8988T (cell line): ENCODE measurements at regions not wholly inside any gene's neighbourhood (a gene's known extent, or its start where the extent isn't known, plus 50 kb on each side); places are given as distances from the start of the nearest gene placed in this dataset.
"Not testable (repeated sequence)": the region's sequence is repeated elsewhere in the genome, so short reads cannot be mapped to it uniquely, and the experiment has no call there.

Experiments used
- DNase-seq: peaks from one replicate; pipeline ENCODE4 v3.0.0; 2011

- DNase-seq, result no peak
Observed at GRCh38 chrX:109782994-109783700, 50.1 kb upstream of the ACSL4 start.

GRCh38 chrX:109783701-109784079, 50.6 kb upstream of the ACSL4 start:
- no peak for DNase-seq

GRCh38 chrX:109785053-109785452, 52.0 kb upstream of the ACSL4 start:
- DNase-seq, result no peak

DNA sequence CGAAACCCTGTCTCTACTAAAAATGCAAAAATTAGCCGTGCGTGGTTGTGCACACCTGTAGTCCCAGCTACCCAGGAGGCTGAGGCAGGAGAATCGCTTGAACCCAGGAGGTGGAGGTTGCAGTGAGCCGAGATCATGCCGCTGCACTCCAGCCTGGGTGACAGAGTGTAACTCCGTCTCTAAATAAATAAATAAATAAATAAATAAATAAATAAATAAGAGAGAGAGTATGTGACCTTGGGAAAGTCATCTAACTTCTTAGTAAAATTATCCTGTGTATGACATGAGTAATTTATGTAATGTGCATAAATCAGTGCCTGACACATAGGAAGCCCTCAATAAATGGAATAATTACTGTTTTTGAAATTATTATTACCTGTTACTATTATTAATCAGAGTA, 57.5 kb upstream of the ACSL4 start:
- DNase-seq, result not testable (repeated sequence)

GRCh38 chrX:109793191-109793590, 60.1 kb upstream of the ACSL4 start:
- DNase-seq, result no peak

- no peak for DNase-seq
Observed at GRCh38 chrX:109795682-109796081, 62.6 kb upstream of the ACSL4 start.

DNA sequence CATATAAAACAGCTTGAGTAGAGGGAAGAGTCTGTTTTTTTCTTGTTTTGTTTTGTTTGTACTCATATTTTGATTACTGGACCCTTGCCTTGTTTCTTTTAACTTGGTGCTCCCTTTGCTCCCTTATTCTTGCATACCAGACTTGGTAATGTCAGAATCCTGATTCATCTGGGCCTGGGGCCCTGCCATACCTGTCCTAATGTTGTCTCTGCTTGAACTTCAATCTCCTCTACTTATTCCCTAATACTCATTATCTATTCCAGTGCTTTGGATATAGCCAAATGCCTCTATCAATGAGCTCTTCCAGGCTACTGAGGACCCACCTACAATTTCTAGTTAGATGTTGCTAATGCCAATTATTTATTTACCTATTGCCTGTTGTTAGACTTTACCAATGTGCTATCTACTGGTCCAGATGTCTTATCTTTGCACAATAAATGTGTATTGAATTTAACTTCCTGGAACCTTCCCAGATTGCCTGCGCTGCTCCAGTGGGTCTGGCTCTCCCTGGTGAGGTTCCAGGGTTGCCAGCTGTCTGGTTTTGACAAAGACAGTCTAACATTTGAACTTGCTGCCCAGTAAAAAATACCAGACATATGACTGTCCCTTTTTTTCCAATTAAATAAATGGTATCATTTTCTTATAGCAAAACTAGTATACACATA, 64.4 kb upstream of the ACSL4 start:
- DNase-seq, result no peak

- DNase-seq, result no peak
Observed at GRCh38 chrX:109812236-109812635, 79.2 kb upstream of the ACSL4 start.

DNA sequence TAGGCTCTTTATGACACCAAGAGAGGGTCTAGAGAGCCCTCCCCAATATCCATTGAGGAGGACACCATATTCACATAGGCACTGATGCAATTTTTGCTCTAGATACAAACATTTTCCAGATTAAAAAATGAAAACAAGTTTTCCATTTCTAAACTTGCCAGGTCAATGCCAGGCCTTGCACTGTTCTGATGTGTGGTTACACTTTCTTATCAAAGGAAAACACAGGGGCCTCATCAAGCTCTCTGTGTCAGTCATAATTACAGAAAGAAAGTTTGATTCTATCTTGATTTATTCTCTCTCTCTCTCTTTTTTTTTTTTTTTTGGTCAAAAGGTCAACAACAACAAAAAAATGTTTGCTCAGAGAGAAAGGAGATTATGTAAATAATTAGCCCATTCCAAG, 80.2 kb upstream of the ACSL4 start:
- no peak for DNase-seq

DNA sequence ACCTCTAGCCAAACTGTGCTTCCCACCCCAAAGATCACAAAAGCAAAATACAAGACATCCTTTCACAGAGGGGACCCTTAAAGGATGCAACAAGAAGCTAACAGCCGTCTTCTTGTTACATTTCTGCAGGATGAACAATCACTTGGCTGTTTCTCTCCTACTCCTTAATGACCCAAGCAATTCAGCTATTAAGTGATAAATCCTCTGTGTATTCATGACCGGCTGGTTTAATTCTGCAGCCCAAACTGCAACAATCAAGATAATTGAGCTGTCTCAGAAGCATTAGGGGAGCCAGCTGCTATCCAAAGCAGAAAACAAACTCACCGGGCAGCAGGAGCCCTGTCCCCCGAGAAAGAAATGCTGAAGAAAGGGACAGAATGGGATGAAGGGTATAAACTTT, 85.9 kb upstream of the ACSL4 start:
- no peak for DNase-seq

GRCh38 chrX:109822861-109823260, 89.8 kb upstream of the ACSL4 start:
- no peak for DNase-seq

GRCh38 chrX:109826954-109827708, 94.1 kb upstream of the ACSL4 start:
- DNase-seq, result no peak

GRCh38 chrX:109827772-109828171, 94.7 kb upstream of the ACSL4 start:
- DNase-seq, result no peak

GRCh38 chrX:109830157-109830703, 97.2 kb upstream of the ACSL4 start:
- DNase-seq, result no peak

DNA sequence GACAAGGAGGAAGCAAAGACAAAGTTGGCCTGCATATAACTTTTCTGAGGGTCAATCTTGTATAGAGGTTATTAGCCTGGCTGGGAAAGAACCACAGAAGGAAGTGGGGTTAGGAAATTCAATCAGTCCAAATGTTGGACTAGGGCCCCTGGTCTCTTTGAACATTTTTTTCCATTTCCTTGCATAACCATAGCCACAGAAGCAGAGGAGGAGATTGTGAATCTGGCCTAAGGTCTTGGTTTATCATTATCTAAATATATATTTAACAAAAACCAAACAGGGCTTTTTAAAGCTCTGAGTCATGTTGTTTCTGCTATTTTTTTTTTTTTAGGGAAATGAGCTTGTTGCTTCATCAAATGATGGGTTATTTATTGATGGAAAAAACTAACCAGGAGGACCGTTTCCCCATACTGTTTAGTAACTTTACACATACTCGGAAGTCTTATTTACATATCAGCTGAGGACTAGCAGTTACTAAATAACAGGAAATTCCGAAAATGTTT, 97.7 kb upstream of the ACSL4 start:
- DNase-seq, result no peak

DNA sequence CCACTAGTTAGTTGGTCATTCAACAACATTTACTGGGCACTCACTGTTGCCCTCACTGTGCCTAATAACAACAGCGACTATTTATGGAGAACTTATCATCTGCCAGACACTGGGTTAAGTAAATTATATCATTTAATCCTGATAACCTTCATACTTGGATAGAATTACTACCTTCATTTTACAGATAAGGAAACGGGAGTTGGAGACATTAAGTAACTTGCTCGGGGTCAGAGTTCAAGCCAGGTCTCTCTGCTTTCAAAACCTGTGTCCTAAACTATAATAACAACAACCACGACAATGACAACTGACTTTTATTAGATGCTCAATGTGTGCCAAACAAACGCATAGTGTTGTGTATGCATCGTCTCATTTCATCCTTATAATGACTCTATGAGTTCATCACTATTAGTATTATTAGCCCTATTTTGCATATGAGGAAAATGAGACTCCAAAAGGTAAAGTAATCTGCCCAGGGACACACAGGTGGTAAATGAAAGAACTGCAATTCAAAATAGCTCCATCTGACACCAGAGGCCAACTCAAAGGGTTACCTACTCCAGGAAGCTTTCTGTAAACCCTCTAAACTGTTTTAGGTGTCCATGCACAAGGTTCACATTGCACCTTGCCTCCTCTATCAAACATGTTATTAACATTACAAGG, 98.4 kb upstream of the ACSL4 start:
- no peak for DNase-seq

DNA sequence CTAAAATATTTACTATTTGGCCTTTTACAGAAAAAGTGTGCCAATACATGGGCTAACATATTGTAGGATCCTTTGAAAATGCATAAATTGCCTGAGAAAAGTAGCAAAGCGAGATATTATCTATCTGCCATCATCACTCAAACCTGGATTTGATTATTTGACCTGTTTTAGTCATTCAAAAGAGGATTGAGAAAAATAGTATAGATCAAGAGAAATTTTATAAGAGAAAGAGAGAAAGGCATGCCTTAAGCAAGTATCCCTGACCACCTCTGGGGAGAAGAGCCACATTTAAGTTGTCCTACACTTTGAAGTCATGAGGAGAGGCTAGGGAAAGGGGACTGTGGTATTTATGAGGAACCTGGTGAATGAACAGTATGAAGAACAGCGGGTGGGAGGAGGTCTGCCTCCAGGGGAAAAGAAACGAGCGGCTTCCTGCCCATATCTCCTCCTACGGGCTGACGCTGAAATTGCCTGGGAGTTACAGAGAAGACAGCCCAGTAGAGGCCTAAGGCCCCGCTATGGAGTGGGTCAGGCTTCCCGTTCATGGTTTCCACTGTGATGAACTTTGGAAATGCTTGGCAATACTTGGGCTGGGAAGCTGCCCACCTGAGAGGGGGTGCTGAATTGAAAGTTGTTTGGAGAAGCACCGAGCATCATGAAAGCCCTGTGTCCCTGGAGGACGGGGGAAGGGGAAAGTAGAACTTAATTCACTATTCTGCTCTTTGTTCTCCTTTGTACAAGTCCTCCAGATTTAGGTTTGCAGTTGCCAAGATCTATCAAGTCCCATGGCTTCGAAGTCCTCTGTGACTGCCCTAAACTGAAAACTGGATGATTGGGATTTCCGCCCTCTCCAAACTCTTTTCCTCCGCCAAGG, 106.9 kb upstream of the ACSL4 start:
- no peak for DNase-seq

DNA sequence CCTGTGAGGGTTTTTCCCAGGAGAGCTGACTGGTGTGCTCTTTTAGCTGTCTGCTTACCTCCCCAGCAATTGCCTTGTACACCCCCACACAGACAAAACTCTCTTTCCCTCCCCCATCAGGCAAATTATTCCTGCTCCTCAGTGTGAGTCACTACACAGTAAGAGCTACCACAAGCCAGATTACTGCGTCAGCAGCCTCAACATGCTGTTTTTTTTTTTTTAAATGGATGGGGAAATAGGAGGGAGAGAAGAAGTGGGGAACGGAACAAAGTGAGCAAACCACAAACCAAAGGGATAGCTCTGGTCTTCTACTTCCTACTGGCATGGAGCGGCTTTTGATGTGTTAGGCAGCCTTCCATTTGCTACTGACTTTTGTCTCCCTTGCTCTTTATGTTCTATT, 107.5 kb upstream of the ACSL4 start:
- DNase-seq, result no peak

DNA sequence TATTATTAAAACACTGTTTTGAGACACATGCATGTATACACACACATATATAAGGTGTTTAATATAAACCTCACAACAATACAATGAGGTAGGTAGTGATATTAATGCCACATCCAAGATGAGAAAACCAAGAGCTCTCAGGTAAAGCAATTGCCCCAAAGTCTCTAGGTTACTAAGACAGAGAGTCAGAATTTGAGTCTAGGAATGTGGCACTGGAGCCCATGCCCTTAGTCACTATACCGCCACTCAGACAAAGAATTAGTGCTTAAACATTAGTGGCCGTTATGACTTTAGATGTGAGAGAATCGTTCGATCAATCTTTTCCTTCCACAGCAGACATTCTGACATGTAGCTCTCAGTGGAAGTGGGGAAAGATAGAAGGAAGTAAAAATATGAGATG, 108.2 kb upstream of the ACSL4 start:
- DNase-seq, result no peak

GRCh38 chrX:109841869-109842579, 109.0 kb upstream of the ACSL4 start:
- no peak for DNase-seq

DNA sequence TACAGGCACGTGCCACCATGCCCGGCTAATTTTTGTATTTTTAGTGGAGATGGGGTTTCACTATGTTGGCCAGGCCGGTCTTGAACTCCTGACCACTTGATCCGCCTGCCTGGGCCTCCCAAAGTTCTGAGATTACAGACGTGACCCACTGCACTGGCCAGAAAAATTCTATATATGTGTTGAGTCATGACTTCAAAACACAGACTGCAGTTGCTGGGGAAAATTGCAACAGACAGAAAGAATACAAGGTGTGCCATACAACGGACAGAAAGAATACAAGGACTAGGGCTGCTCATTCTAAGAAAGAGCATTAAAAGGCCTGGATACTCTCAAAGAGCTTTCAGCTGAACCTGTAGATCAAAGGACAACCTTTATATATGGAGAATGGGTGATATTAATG, 109.6 kb upstream of the ACSL4 start:
- no peak for DNase-seq
